Endodermal cell (in vitro differentiated cells): ENCODE measurements at regions not wholly inside any gene's neighbourhood (a gene's known extent, or its start where the extent isn't known, plus 50 kb on each side); places are given as distances from the start of the nearest gene placed in this dataset.
A peak's percentile ranks its signal among the peaks of the same experiment; 100 is the strongest.

ENCODE experiments used
- DNase-seq: peaks from one replicate; pipeline ENCODE4 v3.0.0-alpha.2; 2017
- H3K27ac ChIP-seq: 2 replicates; pipeline ENCODE4 v1.5.1; 2013; ENCODE audit warnings: mild to moderate bottlenecking, low read depth, low read length, moderate library complexity
- H3K27me3 ChIP-seq: 2 replicates; pipeline ENCODE4 v1.6.1; 2013; ENCODE audit warnings: mild to moderate bottlenecking, low read length, moderate library complexity; ENCODE audit not compliant: insufficient read depth, control insufficient read depth, poor library complexity, severe bottlenecking
- H3K36me3 ChIP-seq: 2 replicates; pipeline ENCODE4 v1.7.0; 2013; ENCODE audit warnings: mild to moderate bottlenecking, low read length, moderate library complexity; ENCODE audit not compliant: control insufficient read depth, insufficient read depth
- H3K4me1 ChIP-seq: one replicate; pipeline ENCODE4 v1.7.0; 2013; ENCODE audit warnings: low read length; ENCODE audit not compliant: control insufficient read depth, insufficient read depth
- H3K4me3 ChIP-seq: 2 replicates; pipeline ENCODE4 v1.5.1; 2013; ENCODE audit warnings: mild to moderate bottlenecking, low read length, moderate library complexity
- H3K9ac ChIP-seq: 2 replicates; pipeline ENCODE4 v1.6.1; 2013; ENCODE audit warnings: mild to moderate bottlenecking, low read length, moderate library complexity; ENCODE audit not compliant: poor library complexity, severe bottlenecking; ENCODE audit errors: extremely low read depth
- H3K9me3 ChIP-seq: 2 replicates; pipeline ENCODE4 v1.6.1; 2013; ENCODE audit warnings: mild to moderate bottlenecking, low read length, moderate library complexity; ENCODE audit not compliant: control insufficient read depth
- H3K27ac Mint-ChIP-seq: 2 replicates; pipeline ENCODE4 v1.8.0; 2020; ENCODE audit warnings: mixed read lengths
- H3K27me3 Mint-ChIP-seq: 2 replicates; pipeline ENCODE4 v1.8.0; 2021; ENCODE audit warnings: mild to moderate bottlenecking, mixed read lengths; ENCODE audit not compliant: insufficient read depth
- H3K36me3 Mint-ChIP-seq: 2 replicates; pipeline ENCODE4 v1.8.0; 2020; ENCODE audit warnings: low read depth, mixed read lengths
- H3K4me1 Mint-ChIP-seq: 2 replicates; pipeline ENCODE4 v1.8.0; 2020; ENCODE audit warnings: mixed read lengths
- H3K4me3 Mint-ChIP-seq: 2 replicates; pipeline ENCODE4 v1.8.0; 2020; ENCODE audit warnings: mild to moderate bottlenecking, moderate library complexity, mixed read lengths
- H3K9me3 Mint-ChIP-seq: 2 replicates; pipeline ENCODE4 v1.8.0; 2020; ENCODE audit warnings: mild to moderate bottlenecking, mixed read lengths
- WGBS, 2 experiments: methylation state at CpG; one replicate each; pipeline versions ENCODE4 v1.1.5 to v1.1.7; 2013; ENCODE audit warnings: missing lambda C conversion rate in 2 of 2, mixed read lengths in 1 of 2; ENCODE audit not compliant: insufficient coverage in 1 of 2, insufficient read length in 1 of 2; 5-methylcytosine and 5-hydroxymethylcytosine counted together
- TF ChIP-seq, protein P1 (sequence below): fragments of 200-600 bp; sonication (generic); conservative IDR thresholded peaks from 2 replicates; pipeline ENCODE4 v1.5.0; 2021; ENCODE audit warnings: antibody characterized with exemption, mild to moderate bottlenecking

DNA sequence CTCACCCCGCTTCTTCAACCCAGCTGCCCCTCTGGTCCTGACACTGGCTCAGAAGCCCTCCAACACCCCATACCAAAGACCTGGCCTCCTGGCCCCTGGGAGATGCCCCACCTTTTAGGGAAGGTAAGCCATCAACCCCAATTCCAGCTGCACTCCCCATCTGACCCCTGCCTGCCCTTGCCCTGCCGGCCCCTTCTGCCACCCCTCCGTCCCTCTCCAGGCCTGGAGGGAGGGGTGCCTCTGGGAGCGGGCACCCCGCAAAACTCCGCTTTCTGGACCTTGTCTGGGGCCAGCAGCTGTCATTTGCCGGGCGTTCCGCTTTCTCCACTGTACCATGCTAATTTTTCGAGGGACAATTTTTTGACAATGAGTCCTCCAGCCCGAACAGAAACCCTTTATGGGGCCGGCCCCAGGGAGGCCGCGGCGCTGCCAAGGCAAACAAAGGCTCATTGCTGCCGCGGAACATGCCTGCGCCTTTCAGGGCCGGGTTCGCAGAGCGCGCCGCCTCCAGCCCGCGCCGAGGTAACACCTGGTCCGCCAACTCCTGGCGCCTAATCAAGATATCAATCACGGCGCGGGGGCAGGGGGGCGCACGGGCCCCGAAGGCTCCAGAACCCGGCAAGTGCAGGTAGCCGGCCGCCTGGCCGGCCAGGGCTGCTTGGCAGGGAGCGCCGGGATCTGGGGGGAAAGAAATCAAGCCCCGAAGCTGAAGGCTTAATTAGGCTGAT lies 96.0 kb downstream of the INHBB start:
- H3K4me1 ChIP-seq = peaks cover 3% of the 10 kb centered on the region
- H3K36me3 Mint-ChIP-seq = no peaks in the 10 kb centered on the region
- H3K9me3 Mint-ChIP-seq = no peaks in the 10 kb centered on the region
- DNase-seq = peak; percentile 87
- TF ChIP-seq, protein P1, sequence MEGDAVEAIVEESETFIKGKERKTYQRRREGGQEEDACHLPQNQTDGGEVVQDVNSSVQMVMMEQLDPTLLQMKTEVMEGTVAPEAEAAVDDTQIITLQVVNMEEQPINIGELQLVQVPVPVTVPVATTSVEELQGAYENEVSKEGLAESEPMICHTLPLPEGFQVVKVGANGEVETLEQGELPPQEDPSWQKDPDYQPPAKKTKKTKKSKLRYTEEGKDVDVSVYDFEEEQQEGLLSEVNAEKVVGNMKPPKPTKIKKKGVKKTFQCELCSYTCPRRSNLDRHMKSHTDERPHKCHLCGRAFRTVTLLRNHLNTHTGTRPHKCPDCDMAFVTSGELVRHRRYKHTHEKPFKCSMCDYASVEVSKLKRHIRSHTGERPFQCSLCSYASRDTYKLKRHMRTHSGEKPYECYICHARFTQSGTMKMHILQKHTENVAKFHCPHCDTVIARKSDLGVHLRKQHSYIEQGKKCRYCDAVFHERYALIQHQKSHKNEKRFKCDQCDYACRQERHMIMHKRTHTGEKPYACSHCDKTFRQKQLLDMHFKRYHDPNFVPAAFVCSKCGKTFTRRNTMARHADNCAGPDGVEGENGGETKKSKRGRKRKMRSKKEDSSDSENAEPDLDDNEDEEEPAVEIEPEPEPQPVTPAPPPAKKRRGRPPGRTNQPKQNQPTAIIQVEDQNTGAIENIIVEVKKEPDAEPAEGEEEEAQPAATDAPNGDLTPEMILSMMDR = no peak
- H3K36me3 ChIP-seq = no peaks in the 10 kb centered on the region
- peak overlapping the region; percentile 63 for H3K4me3 Mint-ChIP-seq
- H3K27ac Mint-ChIP-seq = no peak overlapping the region
- 7 to 11% methylated on average over 14 to 41 of the region's 41 CpGs for WGBS, 2 experiments
- H3K4me1 Mint-ChIP-seq = peaks cover 7% of the 10 kb centered on the region
- peaks cover 88% of the 10 kb centered on the region for H3K27me3 ChIP-seq
- H3K9me3 ChIP-seq = no peaks in the 10 kb centered on the region
- H3K27me3 Mint-ChIP-seq = peaks cover 61% of the 10 kb centered on the region
- H3K9ac ChIP-seq = no peak overlapping the region
- H3K4me3 ChIP-seq = peak overlapping the region; percentile 81
- H3K27ac ChIP-seq = peak overlapping the region; percentile 24

DNA sequence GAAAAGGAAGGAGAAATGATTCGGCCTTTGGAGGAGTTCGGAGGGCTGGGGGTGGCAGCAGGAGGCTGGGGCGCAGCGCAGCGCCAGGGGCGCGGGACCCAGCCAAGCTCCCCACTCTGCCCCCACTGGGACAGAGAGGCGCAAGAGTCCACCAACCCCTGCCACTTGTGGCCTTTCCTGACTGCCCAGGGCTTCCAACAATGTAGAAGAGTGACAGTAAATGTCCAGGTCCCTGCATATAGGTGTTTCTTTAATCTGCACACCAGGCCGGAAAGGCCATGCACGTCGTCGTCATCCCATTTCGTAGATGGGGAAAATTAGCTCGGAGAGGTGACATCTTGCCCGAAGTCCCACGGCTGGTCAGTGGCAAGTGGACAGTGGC lies 96.6 kb downstream of the INHBB start:
- Mint-ChIP-seq H3K27me3 (peaks cover 62% of the 10 kb centered on the region), H3K9me3 (no peaks in the 10 kb centered on the region), H3K4me3 (peak overlapping the region; percentile 63), H3K36me3 (no peaks in the 10 kb centered on the region), H3K4me1 (peaks cover 7% of the 10 kb centered on the region), H3K27ac (no peak overlapping the region)
- Histone ChIP-seq H3K27ac (no peak overlapping the region), H3K27me3 (peaks cover 94% of the 10 kb centered on the region), H3K9me3 (no peaks in the 10 kb centered on the region), H3K9ac (no peak overlapping the region), H3K4me3 (peak overlapping the region; percentile 81), H3K36me3 (no peaks in the 10 kb centered on the region), H3K4me1 (peaks cover 3% of the 10 kb centered on the region)
- DNase-seq = no peak
- TF ChIP-seq, protein P1 = no peak
- 5 to 8% methylated on average over 2 to 16 of the region's 16 CpGs for WGBS, 2 experiments

GRCh38 chr2:120442923-120443571 lies 97.1 kb downstream of the INHBB start:
- Histone ChIP-seq H3K27ac (no peak overlapping the region), H3K27me3 (peaks cover 97% of the 10 kb centered on the region), H3K9ac (no peak overlapping the region), H3K36me3 (no peaks in the 10 kb centered on the region), H3K4me1 (peaks cover 3% of the 10 kb centered on the region), H3K4me3 (peak overlapping the region; percentile 81), H3K9me3 (no peaks in the 10 kb centered on the region)
- Mint-ChIP-seq H3K27me3 (peaks cover 65% of the 10 kb centered on the region), H3K4me3 (peak overlapping the region; percentile 63), H3K9me3 (no peaks in the 10 kb centered on the region), H3K27ac (peak overlapping the region; percentile 83), H3K36me3 (no peaks in the 10 kb centered on the region), H3K4me1 (peaks cover 7% of the 10 kb centered on the region)
- WGBS, 2 experiments = 9 to 38% methylated on average over 15 to 50 of the region's 50 CpGs
- TF ChIP-seq, protein P1 = no peak
- DNase-seq = peak; percentile 98
